Mucosa of descending colon (tissue), 3 donors: ENCODE measurements at regions not wholly inside any gene's neighbourhood (a gene's known extent, or its start where the extent isn't known, plus 50 kb on each side); places are given as distances from the start of the nearest gene placed in this dataset.

ENCODE experiments used
- ATAC-seq: fragments of 200-7000 bp; cut with Tn5 transposase; one replicate; pipeline ENCODE4 v1.9.1; 2020; ENCODE audit warnings: mild to moderate bottlenecking, moderate library complexity
- DNase-seq, 3 donors: peaks; one replicate each; pipeline ENCODE4 v3.0.0-alpha.2; 2020
- H3K36me3 ChIP-seq: fragments of 200-600 bp; one replicate; pipeline ENCODE4 v1.8.0; 2021; ENCODE audit warnings: low read depth, mild to moderate bottlenecking
- H3K4me1 ChIP-seq: fragments of 200-600 bp; one replicate; pipeline ENCODE4 v1.8.0; 2021; ENCODE audit warnings: low read depth, mild to moderate bottlenecking
- H3K4me3 ChIP-seq: fragments of 200-600 bp; one replicate; pipeline ENCODE4 v1.8.0; 2021; ENCODE audit warnings: mild to moderate bottlenecking
- H3K9me3 ChIP-seq: fragments of 200-600 bp; one replicate; pipeline ENCODE4 v1.8.0; 2021; ENCODE audit warnings: mild to moderate bottlenecking
- intact Hi-C, 2 donors: fragments of 100-400 bp; cut with DNase I in 1 of 2; cut with micrococcal nuclease in 1 of 2; formaldehyde crosslinking; loops; one replicate each; pipeline versions ENCODE4 v1.11.0 to v1.11.1; 2022; cut with DNase I, micrococcal nuclease
- TF ChIP-seq, protein P1 (sequence below): fragments of 200-600 bp; IDR thresholded peaks from one replicate; pipeline ENCODE4 v1.8.0; 2022; ENCODE audit warnings: antibody characterized with exemption, mild to moderate bottlenecking
- donor health status: DM: no; HTN: no; CAD: no; lungs with moderate emphysema.
- donor health status: DM: no; HTN: no; CAD: no.
- donor health status: DM: no; HTN: yes; CAD: no.

- Histone ChIP-seq H3K4me3 (no peak overlapping the region), H3K9me3 (peaks cover 9% of the 10 kb centered on the region), H3K4me1 (peaks cover 3% of the 10 kb centered on the region), H3K36me3 (no peaks in the 10 kb centered on the region)
- DNase-seq = no peak
- intact Hi-C loops = no loop called here
- ATAC-seq = peak; percentile 34
- TF ChIP-seq, protein P1, sequence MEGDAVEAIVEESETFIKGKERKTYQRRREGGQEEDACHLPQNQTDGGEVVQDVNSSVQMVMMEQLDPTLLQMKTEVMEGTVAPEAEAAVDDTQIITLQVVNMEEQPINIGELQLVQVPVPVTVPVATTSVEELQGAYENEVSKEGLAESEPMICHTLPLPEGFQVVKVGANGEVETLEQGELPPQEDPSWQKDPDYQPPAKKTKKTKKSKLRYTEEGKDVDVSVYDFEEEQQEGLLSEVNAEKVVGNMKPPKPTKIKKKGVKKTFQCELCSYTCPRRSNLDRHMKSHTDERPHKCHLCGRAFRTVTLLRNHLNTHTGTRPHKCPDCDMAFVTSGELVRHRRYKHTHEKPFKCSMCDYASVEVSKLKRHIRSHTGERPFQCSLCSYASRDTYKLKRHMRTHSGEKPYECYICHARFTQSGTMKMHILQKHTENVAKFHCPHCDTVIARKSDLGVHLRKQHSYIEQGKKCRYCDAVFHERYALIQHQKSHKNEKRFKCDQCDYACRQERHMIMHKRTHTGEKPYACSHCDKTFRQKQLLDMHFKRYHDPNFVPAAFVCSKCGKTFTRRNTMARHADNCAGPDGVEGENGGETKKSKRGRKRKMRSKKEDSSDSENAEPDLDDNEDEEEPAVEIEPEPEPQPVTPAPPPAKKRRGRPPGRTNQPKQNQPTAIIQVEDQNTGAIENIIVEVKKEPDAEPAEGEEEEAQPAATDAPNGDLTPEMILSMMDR = no peak
Measured at GRCh38 chr11:130725421-130726233, 190.7 kb downstream of the SNX19 start.

GRCh38 chr11:130726234-130727037 lies 189.8 kb downstream of the SNX19 start:
- peaks cover 3% of the 10 kb centered on the region for H3K4me1 ChIP-seq
- ATAC-seq (peak; percentile 58), DNase-seq (peak in 1 of 3 donors; percentile 13)
- TF ChIP-seq, protein P1 = no peak
- peaks cover 9% of the 10 kb centered on the region for H3K9me3 ChIP-seq
- no peak overlapping the region for H3K4me3 ChIP-seq
- no peaks in the 10 kb centered on the region for H3K36me3 ChIP-seq
- intact Hi-C loops = no loop called here

DNA sequence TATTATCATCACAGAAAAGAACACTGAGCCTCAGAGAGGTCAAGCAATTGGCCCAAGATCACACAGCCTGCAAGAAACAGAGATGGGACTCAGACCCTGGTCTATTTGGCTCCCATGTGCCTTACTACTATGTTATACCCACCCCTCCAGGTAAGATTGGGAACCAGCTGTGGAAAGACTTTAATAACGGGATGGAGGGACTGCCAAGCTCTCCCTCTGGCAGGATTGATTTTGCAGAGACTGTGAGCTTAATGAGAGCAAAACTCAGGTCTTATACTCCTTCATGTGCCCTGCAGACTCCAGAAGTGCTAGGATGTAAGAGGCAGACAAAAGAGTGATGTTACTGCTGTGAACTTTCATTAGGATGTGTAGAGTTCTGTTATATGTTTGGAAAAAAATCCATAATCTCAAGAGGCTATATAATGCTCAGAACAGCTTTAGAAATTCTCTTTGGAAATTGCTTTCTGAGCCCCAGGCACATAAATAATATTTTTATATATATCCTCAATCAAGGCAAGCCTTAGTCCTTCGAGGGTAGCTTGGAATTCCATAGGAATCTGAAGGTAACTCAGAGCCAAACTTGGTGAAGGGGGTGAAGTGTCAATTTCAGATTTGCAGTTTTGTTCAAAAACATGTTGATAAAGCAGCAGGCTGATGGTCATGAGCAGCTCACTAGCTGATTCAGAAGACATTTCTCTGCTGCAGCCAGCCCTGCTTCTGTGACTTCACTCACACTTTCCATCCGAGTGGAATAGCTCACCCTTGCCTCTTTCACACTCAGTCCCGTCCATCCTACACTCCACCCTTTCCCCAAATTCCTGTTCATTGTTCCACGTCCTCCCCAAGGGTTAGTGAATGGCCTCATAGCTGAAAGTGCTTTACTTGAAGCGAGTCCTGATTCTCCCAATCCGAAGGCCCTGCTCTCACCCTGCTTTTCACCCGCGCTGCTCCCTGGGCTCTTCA lies 188.8 kb downstream of the SNX19 start:
- intact Hi-C loops = no loop called here
- peaks cover 3% of the 10 kb centered on the region for H3K4me1 ChIP-seq
- peaks cover 9% of the 10 kb centered on the region for H3K9me3 ChIP-seq
- H3K4me3 ChIP-seq = no peak overlapping the region
- TF ChIP-seq, protein P1 = no peak
- H3K36me3 ChIP-seq = no peaks in the 10 kb centered on the region
- ATAC-seq (no peak), DNase-seq (no peak)

DNA sequence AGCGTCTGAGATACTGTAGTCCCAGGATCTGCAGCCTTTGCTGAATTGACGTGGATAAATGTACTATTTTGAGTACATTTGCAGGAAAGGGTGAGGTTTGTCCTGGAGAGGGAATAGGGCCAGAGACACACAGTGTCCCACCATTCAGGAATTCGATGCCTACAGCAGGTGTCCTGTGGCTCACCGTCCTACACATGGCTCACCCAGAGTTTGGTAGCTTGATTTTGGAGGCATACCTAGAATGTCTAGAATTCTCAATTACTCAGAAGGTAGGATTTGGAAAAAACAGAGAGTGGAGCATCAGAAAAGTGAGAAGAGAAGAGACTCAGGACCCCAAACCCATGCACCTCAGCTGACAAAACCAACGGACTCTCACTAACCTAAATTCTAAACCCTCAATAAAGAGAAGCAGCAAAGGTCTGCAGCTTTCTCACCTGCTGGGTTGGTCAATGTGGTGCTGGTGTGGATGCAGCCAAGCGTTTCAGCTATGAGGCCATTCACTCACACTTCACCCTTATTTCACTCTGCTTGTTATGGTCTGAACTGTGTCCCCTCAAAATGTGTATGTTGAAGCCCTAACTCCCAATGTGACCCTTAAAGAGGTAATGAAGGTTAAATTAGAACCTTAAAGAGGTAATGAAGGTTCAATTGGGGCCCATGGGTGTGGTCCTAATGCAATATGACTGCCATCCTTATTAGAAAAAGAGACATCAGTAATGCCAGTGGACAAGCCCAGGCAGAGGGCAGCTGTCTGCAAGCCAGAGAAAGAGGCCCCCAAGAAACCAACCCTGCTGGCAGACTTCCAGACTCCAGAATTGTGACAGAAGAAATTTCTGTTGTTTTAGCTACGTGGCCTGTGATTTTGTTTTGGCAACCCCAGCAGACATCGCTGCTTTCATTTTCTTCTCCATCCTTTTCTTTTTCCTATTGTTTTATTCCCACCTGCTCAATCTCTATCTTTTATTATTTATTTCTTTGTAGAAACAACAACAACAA lies 187.8 kb downstream of the SNX19 start:
- Histone ChIP-seq H3K36me3 (no peaks in the 10 kb centered on the region), H3K9me3 (peaks cover 9% of the 10 kb centered on the region), H3K4me1 (peaks cover 3% of the 10 kb centered on the region), H3K4me3 (no peak overlapping the region)
- DNase-seq (no peak), ATAC-seq (no peak)
- TF ChIP-seq, protein P1 = no peak
- intact Hi-C loops = no loop called here
